ENCODE measurements at regions not wholly inside any gene's neighbourhood (a gene's known extent, or its start where the extent isn't known, plus 50 kb on each side); places are given as distances from the start of the nearest gene placed in this dataset.

- TF ChIP-seq ZNF670 (tag by site-specific recombination; IDR thresholded peaks at IDR 0.05; ENCODE audit: low read depth): no peak
- no peak for TF ChIP-seq CTCF (tag by site-specific recombination; IDR thresholded peaks at IDR 0.05)
- no peak for TF ChIP-seq ZNF580 (tag by site-specific recombination; IDR thresholded peaks at IDR 0.05)
- no peak for TF ChIP-seq GLI4 (tag by site-specific recombination; IDR thresholded peaks at IDR 0.05)
- no peak for TF ChIP-seq ZNF449 (tag by site-specific recombination; IDR thresholded peaks at IDR 0.05)
- no peak for TF ChIP-seq ZNF214 (tag by site-specific recombination; IDR thresholded peaks at IDR 0.05; ENCODE audit: borderline replicate concordance)
- TF ChIP-seq ZNF366 (tag by site-specific recombination; conservative IDR thresholded peaks at IDR 0.05): no peak
- no peak for TF ChIP-seq ZBTB44 (tag by site-specific recombination; IDR thresholded peaks at IDR 0.05)
- TF ChIP-seq YY1 (tag by site-specific recombination; IDR thresholded peaks at IDR 0.05): no peak
- no peak for TF ChIP-seq ZNF654 (tag by site-specific recombination; IDR thresholded peaks at IDR 0.05; ENCODE audit: low read depth)
- no peak for TF ChIP-seq ZNF302 (tag by site-specific recombination; IDR thresholded peaks at IDR 0.05; ENCODE audit: low read depth)
- TF ChIP-seq ZNF148 (tag by site-specific recombination; IDR thresholded peaks at IDR 0.05; ENCODE audit: borderline replicate concordance): no peak
Observed at GRCh38 chr16:54511222-54511731, 224.7 kb upstream of the IRX3 start.
